Omental fat pad (tissue), 3 donors: ENCODE measurements at regions not wholly inside any gene's neighbourhood (a gene's known extent, or its start where the extent isn't known, plus 50 kb on each side); places are given as distances from the start of the nearest gene placed in this dataset.
A peak's percentile ranks its signal among the peaks of the same experiment; 100 is the strongest.

Source experiments
- ATAC-seq: fragments of 150-250 bp; one replicate; pipeline ENCODE4 v1.9.1; 2016; ENCODE audit warnings: mild to moderate bottlenecking, moderate library complexity; ENCODE audit not compliant: low FRiP score
- DNase-seq: peaks from one replicate; pipeline ENCODE4 v3.0.0-alpha.2; 2019; ENCODE audit warnings: low spot score
- TF ChIP-seq, protein P1 (sequence below), 3 donors: fragments of 450-650 bp; IDR thresholded peaks; one replicate each; pipeline ENCODE4 v1.5.1; 2016 to 2017; ENCODE audit warnings: antibody characterized with exemption in 3 of 3, mild to moderate bottlenecking in 3 of 3, moderate library complexity in 2 of 3

DNA sequence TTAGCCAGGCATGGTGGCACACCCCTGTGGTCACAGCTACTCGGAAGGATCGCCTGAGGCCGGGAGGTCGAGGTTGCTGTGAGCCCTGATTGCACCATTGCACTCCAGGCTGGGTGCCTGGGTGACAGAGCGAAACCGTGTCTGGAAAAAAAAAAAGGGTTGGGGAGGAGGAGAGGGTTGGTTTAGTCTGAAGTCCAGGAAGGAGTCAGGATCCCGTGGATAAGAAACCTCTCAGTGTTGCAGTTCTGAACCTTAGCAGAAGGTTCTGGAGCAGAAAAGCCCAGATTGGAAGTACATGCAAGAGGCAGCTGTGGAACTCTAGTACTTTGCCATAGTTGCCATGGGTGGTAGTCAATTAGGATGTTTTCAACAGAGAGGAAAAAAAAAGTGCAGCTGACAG lies 125.2 kb upstream of the CPEB4 start:
- DNase-seq (no peak), ATAC-seq (no peak)
- TF ChIP-seq, protein P1, sequence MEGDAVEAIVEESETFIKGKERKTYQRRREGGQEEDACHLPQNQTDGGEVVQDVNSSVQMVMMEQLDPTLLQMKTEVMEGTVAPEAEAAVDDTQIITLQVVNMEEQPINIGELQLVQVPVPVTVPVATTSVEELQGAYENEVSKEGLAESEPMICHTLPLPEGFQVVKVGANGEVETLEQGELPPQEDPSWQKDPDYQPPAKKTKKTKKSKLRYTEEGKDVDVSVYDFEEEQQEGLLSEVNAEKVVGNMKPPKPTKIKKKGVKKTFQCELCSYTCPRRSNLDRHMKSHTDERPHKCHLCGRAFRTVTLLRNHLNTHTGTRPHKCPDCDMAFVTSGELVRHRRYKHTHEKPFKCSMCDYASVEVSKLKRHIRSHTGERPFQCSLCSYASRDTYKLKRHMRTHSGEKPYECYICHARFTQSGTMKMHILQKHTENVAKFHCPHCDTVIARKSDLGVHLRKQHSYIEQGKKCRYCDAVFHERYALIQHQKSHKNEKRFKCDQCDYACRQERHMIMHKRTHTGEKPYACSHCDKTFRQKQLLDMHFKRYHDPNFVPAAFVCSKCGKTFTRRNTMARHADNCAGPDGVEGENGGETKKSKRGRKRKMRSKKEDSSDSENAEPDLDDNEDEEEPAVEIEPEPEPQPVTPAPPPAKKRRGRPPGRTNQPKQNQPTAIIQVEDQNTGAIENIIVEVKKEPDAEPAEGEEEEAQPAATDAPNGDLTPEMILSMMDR (IDR thresholded peaks at IDR 0.05): no peak

DNA sequence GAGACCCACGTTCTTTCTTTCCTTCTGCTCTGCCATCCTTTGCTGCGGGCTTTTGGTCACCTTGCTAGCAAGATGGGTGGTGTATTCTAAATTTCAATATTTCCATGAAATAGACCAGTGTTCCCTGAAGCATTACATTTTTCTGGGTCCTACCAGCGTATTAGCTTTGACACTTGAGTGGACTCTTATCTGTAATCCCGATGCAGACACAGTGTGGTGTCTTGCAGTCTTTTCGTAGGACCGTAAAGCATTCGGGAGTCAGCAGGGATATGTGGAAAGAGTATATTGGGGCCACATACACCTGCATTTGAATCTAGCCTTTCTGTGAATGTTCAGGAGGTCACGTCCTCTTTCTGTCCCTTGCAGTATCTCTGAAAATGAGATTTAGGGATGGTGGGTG lies 124.7 kb upstream of the CPEB4 start:
- no peak for ATAC-seq
- TF ChIP-seq, protein P1 (IDR thresholded peaks at IDR 0.05): no peak
- no peak for DNase-seq

DNA sequence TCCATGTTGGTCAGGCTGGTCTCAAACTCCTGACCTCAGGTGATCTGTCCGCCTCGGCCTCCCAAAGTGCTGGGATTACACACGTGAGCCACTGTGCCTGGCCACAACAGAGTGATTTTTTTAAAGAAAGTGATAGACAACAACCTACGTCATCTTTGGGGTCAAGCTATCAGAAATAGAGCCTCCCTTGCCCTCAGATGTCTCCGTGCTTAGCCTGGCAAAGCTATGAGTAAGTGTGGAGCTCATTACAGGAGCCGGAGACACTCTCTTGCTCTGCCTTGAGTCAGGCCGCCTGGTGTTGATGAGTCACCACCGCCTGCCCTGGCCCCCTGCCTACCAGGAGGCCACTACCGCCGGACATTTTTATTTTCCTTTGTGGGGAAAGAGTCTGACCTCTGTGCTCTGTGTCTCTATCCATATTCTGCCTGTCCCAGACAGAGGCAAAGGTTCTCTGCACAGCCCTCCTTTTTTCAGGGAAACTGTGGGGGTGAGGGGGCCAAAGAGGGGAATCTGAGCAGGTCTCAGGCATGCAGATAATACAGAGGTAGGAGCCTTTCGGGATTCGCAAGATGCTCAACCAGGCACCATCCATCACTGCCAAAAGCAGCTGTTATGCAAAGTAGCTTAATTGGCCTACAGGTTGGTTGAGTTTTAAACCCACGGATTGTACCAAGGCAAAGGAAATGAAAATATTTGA lies 123.7 kb upstream of the CPEB4 start:
- ATAC-seq (peak; percentile 95), DNase-seq (peak; percentile 79)

DNA sequence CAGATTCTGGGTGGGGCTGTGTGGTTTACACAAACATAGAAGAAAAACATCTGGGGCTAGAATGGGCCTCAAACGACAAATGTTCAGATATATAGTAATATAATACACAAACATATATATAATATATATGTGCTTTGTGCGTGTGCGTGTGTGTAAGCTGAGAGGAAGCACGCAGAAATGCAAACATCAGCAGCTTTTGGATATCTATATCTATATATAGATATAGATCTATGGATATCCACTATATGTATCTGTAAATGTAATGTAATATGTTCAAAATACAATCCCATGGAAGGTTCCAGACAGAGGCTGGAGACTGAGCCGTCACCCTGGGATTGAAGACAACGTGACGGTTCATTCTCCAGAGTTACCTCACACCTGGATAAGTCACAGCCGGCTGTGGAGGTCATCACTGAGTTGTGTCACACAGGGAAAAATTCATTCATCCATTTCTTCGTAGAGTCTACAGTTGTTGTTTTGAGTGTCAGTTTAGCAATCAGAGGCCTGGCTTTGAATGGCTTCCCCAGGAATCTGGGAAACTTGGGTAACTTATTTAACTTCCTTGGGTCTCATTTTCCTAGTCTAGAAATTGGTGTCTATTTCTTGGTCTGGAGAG lies 123.0 kb upstream of the CPEB4 start:
- TF ChIP-seq, protein P1 (IDR thresholded peaks at IDR 0.05): no peak
- no peak for ATAC-seq

More for the DNA sequence above, 123.7 kb upstream of the CPEB4 start:
- TF ChIP-seq, protein P1 (IDR thresholded peaks at IDR 0.05): no peak

DNA sequence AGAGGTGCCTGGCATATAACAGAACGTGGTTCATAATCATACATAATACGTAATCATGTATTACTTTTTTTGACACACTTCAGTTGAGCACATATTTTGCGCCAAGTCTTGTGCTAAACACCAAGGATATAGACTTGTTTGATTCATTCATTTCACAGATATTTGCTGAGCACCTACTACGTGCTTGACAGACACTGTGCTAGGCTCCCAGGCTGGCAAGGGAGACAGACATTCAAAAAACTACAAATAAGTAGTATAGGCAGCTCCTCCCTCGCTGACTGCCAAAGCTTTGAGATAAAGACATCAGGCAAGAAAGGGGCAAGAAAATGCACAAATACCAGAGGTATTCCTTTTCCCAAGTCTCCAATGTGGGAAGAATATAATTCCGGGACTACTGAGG lies 122.5 kb upstream of the CPEB4 start:
- DNase-seq (no peak), ATAC-seq (no peak)
- TF ChIP-seq, protein P1 (IDR thresholded peaks at IDR 0.05): no peak

More for the DNA sequence above, 123.0 kb upstream of the CPEB4 start:
- DNase-seq: no peak

DNA sequence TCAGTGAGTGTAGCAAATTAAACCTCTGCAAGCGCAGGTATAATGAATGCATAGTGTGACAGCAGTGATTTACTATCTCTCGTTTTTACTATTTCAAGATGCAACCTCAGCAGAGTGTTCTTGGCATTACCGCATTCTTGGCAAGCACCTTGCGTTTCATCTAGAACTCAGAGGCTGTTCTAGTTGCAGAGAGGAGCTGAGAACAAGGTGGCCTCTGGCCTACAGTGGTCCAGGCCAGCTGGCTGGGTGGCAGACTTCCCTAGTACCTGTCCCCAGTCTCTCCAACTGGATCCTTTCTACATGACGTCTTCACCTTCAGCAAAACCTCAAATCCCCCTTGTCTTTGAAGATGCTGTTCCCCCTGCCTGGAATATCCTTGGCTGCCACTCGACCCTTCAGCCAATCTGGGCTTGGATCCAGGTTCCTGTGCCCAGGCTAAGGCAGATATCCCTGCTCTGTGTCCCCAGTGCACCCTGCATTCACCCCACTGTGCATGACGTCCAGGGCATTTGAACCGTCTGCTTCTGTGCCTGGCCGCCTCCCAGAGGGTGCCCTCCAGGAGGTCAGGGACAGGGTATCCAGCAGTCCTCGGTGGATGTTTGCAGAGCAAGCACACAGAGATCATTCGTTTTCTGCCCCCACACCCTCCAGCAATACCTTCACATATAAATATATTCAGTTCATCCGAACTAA lies 120.4 kb upstream of the CPEB4 start:
- ATAC-seq (no peak), DNase-seq (no peak)
- TF ChIP-seq, protein P1 (IDR thresholded peaks at IDR 0.05): no peak
